ENCODE measurements at regions not wholly inside any gene's neighbourhood (a gene's known extent, or its start where the extent isn't known, plus 50 kb on each side); places are given as distances from the start of the nearest gene placed in this dataset.

DNA sequence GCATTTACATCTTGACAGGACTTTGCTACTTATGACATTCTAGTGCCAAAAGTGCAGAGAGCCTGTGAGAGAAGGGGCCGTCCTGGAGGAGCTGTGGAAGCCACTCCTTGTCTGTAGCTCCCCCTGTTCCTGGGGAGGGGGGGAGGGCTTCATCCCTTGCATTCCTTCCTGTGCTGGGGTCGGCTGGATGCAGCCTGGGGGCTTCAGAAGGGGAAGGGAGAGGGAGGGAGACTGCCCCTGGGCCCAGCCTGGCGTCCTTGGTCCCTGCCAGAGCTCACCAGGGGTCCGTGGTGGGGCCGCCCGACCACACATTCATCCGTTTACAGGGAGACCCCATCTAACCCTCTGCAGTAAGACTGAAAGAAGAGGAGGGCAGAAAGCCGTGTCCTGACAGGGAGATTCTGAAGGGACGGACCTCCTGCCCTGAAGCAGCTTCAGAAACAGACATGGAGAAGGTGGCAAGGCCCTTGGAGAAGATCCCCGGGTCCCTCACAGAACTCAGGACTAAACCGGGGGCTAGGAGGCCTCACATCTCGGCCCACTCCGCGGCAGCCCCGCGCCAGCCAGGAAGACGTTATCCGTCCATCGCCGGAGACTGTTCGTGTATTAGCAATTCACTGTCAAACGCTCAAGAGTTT lies 258.3 kb upstream of the SALL3 start:
- no peak for DNase-seq (ENCODE audit: low read depth in 2 of 2)
- no peak for TF ChIP-seq EZH2 (IDR thresholded peaks at IDR 0.05; ENCODE audit: low read length, missing control alignments)
- TF ChIP-seq, protein P1, sequence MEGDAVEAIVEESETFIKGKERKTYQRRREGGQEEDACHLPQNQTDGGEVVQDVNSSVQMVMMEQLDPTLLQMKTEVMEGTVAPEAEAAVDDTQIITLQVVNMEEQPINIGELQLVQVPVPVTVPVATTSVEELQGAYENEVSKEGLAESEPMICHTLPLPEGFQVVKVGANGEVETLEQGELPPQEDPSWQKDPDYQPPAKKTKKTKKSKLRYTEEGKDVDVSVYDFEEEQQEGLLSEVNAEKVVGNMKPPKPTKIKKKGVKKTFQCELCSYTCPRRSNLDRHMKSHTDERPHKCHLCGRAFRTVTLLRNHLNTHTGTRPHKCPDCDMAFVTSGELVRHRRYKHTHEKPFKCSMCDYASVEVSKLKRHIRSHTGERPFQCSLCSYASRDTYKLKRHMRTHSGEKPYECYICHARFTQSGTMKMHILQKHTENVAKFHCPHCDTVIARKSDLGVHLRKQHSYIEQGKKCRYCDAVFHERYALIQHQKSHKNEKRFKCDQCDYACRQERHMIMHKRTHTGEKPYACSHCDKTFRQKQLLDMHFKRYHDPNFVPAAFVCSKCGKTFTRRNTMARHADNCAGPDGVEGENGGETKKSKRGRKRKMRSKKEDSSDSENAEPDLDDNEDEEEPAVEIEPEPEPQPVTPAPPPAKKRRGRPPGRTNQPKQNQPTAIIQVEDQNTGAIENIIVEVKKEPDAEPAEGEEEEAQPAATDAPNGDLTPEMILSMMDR (conservative IDR thresholded peaks at IDR 0.05 in 1 of 2, IDR thresholded peaks at IDR 0.05 in 1 of 2; ENCODE audit: low read depth in 1 of 2, low read length in 2 of 2): no peak
- Histone ChIP-seq H3K36me3 (ENCODE audit: control insufficient read depth, insufficient read depth, low read length) (no peaks in the 10 kb centered on the region), H3K9ac (ENCODE audit: insufficient read depth, low read length) (no peak overlapping the region), H3K4me2 (ENCODE audit: extremely low read depth, insufficient read depth, low read length) (no peak overlapping the region), H3K27ac (ENCODE audit: insufficient read depth, low read length) (no peak overlapping the region), H3K4me1 (ENCODE audit: control insufficient read depth, extremely low read depth, insufficient read depth, low read length) (no peaks in the 10 kb centered on the region), H3K27me3 (ENCODE audit: control insufficient read depth, insufficient read depth, low read length) (no peaks in the 10 kb centered on the region), H3K4me3 (replicated peaks in 1 of 4; ENCODE audit: control extremely low read depth in 1 of 4, insufficient read depth in 1 of 4, low read depth in 3 of 4, low read length in 4 of 4) (no peak overlapping the region), H4K20me1 (ENCODE audit: control insufficient read depth, extremely low read depth, insufficient read depth, low read length) (no peaks in the 10 kb centered on the region), H3K79me2 (ENCODE audit: control insufficient read depth, insufficient read depth, low read length) (no peaks in the 10 kb centered on the region), H2AFZ (ENCODE audit: low read length) (no peak overlapping the region), H3K9me3 (ENCODE audit: control insufficient read depth, insufficient read depth, low read depth, low read length) (no peaks in the 10 kb centered on the region)

DNA sequence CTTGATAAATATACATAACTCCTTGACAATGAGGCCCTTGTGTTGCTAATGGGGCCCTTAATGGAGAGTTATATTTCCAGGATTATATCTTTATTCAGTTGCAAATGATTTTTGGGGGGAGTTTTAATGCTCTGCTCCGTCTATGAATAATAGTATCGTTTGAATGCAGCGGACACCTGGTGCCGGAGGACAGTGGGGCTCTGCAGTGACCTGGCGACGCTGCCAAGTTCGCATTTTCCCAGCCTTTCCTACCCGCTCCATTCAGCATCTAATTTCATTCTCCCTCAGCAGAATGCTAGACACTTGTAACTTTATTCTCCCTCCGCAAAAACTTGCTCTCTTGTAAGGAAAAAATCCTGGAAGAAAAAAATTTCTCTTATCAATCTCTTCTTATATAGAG lies 257.6 kb upstream of the SALL3 start:
- no peaks in the 10 kb centered on the region for H4K20me1 ChIP-seq (ENCODE audit: control insufficient read depth, extremely low read depth, insufficient read depth, low read length)
- H3K9me3 ChIP-seq (ENCODE audit: control insufficient read depth, insufficient read depth, low read depth, low read length): no peaks in the 10 kb centered on the region
- DNase-seq (ENCODE audit: low read depth in 2 of 2): no peak

DNA sequence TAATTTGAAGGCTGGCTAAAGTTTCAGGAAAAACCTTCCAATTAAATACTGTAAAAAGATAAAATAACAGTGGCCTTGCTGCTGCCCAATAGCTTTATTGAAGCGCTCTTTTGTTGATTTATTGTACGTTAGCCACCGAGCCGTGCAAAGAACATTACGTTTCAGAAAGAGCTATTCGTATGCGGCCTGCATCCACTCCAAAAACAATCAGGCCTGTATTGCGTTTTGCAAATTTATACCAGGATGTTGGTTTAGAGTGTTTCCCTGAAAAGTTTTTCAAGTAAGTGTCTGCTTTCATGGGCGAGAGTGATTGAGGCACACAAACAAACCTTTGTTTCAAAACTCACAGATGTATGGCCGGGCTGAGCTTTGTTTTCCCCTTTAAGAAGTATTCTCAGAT lies 257.2 kb upstream of the SALL3 start:
- no peaks in the 10 kb centered on the region for H3K36me3 ChIP-seq (ENCODE audit: control insufficient read depth, insufficient read depth, low read length)
- no peak overlapping the region for H3K9ac ChIP-seq (ENCODE audit: insufficient read depth, low read length)
- no peaks in the 10 kb centered on the region for H3K9me3 ChIP-seq (ENCODE audit: control insufficient read depth, insufficient read depth, low read depth, low read length)
- H3K4me2 ChIP-seq (ENCODE audit: extremely low read depth, insufficient read depth, low read length): no peak overlapping the region
- H3K27ac ChIP-seq (ENCODE audit: insufficient read depth, low read length): no peak overlapping the region
- H3K27me3 ChIP-seq (ENCODE audit: control insufficient read depth, insufficient read depth, low read length): no peaks in the 10 kb centered on the region
- H4K20me1 ChIP-seq (ENCODE audit: control insufficient read depth, extremely low read depth, insufficient read depth, low read length): no peaks in the 10 kb centered on the region
- TF ChIP-seq, protein P1 (conservative IDR thresholded peaks at IDR 0.05 in 1 of 2, IDR thresholded peaks at IDR 0.05 in 1 of 2; ENCODE audit: low read depth in 1 of 2, low read length in 2 of 2): no peak
- no peak for TF ChIP-seq EZH2 (IDR thresholded peaks at IDR 0.05; ENCODE audit: low read length, missing control alignments)
- DNase-seq (ENCODE audit: low read depth in 2 of 2): no peak
- no peaks in the 10 kb centered on the region for H3K4me1 ChIP-seq (ENCODE audit: control insufficient read depth, extremely low read depth, insufficient read depth, low read length)
- H3K79me2 ChIP-seq (ENCODE audit: control insufficient read depth, insufficient read depth, low read length): no peaks in the 10 kb centered on the region
- no peak overlapping the region for H3K4me3 ChIP-seq (replicated peaks in 1 of 4; ENCODE audit: control extremely low read depth in 1 of 4, insufficient read depth in 1 of 4, low read depth in 3 of 4, low read length in 4 of 4)
- no peak overlapping the region for H2AFZ ChIP-seq (ENCODE audit: low read length)

More for the DNA sequence above, 257.6 kb upstream of the SALL3 start:
- Histone ChIP-seq H3K27ac (ENCODE audit: insufficient read depth, low read length) (no peak overlapping the region), H3K27me3 (ENCODE audit: control insufficient read depth, insufficient read depth, low read length) (no peaks in the 10 kb centered on the region), H3K4me1 (ENCODE audit: control insufficient read depth, extremely low read depth, insufficient read depth, low read length) (no peaks in the 10 kb centered on the region), H3K4me2 (ENCODE audit: extremely low read depth, insufficient read depth, low read length) (no peak overlapping the region), H3K4me3 (replicated peaks in 1 of 4; ENCODE audit: control extremely low read depth in 1 of 4, insufficient read depth in 1 of 4, low read depth in 3 of 4, low read length in 4 of 4) (no peak overlapping the region), H3K79me2 (ENCODE audit: control insufficient read depth, insufficient read depth, low read length) (no peaks in the 10 kb centered on the region), H2AFZ (ENCODE audit: low read length) (no peak overlapping the region), H3K9ac (ENCODE audit: insufficient read depth, low read length) (no peak overlapping the region), H3K36me3 (ENCODE audit: control insufficient read depth, insufficient read depth, low read length) (no peaks in the 10 kb centered on the region)
- TF ChIP-seq, protein P1 (conservative IDR thresholded peaks at IDR 0.05 in 1 of 2, IDR thresholded peaks at IDR 0.05 in 1 of 2; ENCODE audit: low read depth in 1 of 2, low read length in 2 of 2): no peak

Data from fibroblast of lung (primary cell).